ENCODE measurements at regions not wholly inside any gene's neighbourhood (a gene's known extent, or its start where the extent isn't known, plus 50 kb on each side); places are given as distances from the start of the nearest gene placed in this dataset.

DNA sequence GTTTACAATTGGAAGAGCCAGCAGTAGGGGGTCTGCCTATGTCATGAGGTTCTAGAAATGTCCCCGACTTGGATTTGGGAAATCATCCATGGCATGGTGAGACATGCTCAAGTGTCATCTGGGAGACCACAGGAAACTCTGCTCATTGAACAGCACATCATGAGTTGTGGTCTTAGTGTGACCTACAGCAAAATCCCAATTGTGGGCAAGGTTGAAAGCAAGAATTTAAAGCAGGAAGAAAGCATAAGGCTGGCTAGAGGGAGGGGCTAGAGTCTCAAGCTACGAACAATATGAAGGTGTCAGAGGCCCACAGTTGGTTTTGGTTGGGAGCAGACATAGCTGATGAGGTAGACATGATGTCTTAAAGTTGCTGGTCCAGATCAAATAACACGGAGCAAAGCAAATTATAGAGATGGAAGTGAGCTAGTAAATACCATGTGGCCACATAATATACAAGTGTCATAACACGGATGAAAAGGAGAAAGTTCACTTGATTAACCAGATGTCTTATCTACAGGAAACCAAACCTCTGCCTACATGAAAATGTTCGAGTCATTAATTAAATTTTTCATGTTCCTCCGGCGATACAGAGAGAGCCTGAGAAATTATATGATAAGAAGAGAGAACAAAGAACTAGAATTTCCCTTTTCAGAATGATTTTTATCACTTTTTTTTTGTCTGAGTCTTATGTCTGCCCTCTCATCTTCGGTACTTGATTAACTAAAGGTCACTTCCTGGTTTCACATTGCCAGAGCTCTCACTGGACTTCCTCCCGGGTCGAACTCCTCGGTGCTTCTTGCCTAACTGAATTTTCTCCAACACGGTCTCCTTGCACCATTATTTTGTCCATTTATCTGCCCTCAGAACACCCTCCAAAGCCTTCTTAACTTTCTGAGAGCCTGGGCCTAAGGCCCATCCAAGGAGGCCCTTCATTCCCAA lies 67.5 kb upstream of the DUSP10 start:
- no peaks in the 10 kb centered on the region for H3K79me2 ChIP-seq (ENCODE audit: control insufficient read depth, low read length)
- peak overlapping the region; percentile 14; the same call in 1 of the 2 replicates for H3K4me3 ChIP-seq (ENCODE audit: low read length)
- no peaks in the 10 kb centered on the region for H3K9me2 ChIP-seq (replicated peaks; ENCODE audit: control insufficient read depth, low read length)
- peaks cover 68% of the 10 kb centered on the region for H3K4me1 ChIP-seq (ENCODE audit: control insufficient read depth, low read length)
- H4K20me1 ChIP-seq (ENCODE audit: control insufficient read depth, insufficient read depth, low read depth, low read length), result no peaks in the 10 kb centered on the region
- H3K4me2 ChIP-seq (ENCODE audit: low read length), result peak overlapping the region; percentile 22
- no peaks in the 10 kb centered on the region for H3K9me3 ChIP-seq (ENCODE audit: control insufficient read depth, insufficient read depth, low read length)
- no peaks in the 10 kb centered on the region for H3K27me3 ChIP-seq (ENCODE audit: control insufficient read depth, low read length)
- H3K36me3 ChIP-seq (ENCODE audit: control insufficient read depth, low read length), result no peaks in the 10 kb centered on the region
- no peak overlapping the region for H3K27ac ChIP-seq (ENCODE audit: low read depth, low read length)
- H3F3A ChIP-seq (ENCODE audit: control insufficient read depth, insufficient read depth), result no peaks in the 10 kb centered on the region
- no peak for TF ChIP-seq EZH2phosphoT487 (IDR thresholded peaks at IDR 0.05; ENCODE audit: borderline replicate concordance, low read length)
- TF ChIP-seq, protein P1, sequence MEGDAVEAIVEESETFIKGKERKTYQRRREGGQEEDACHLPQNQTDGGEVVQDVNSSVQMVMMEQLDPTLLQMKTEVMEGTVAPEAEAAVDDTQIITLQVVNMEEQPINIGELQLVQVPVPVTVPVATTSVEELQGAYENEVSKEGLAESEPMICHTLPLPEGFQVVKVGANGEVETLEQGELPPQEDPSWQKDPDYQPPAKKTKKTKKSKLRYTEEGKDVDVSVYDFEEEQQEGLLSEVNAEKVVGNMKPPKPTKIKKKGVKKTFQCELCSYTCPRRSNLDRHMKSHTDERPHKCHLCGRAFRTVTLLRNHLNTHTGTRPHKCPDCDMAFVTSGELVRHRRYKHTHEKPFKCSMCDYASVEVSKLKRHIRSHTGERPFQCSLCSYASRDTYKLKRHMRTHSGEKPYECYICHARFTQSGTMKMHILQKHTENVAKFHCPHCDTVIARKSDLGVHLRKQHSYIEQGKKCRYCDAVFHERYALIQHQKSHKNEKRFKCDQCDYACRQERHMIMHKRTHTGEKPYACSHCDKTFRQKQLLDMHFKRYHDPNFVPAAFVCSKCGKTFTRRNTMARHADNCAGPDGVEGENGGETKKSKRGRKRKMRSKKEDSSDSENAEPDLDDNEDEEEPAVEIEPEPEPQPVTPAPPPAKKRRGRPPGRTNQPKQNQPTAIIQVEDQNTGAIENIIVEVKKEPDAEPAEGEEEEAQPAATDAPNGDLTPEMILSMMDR (IDR thresholded peaks at IDR 0.05; ENCODE audit: low read depth, low read length, poor library complexity, severe bottlenecking), result no peak

DNA sequence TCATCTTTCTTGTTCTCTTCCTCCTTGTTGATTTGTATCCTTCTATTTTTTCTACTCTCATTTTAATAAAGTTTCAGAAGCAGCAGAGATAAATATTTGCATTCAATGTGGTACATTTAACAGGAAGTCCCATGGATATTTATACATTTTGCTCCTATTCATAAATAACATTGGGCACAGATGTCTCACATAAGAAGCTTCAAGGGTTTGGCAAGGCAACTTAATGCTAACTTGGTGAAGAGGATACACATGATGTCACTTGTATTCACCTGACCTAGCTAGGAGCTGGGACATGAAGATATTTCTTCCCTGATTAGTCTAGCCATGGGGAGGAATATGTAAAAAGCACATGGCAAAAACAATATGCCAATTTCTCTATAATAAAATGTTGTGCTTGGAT lies 65.1 kb upstream of the DUSP10 start:
- H3K79me2 ChIP-seq (ENCODE audit: control insufficient read depth, low read length), result no peaks in the 10 kb centered on the region
- H3K4me3 ChIP-seq (ENCODE audit: low read length), result peak overlapping the region; percentile 59
- H4K20me1 ChIP-seq (ENCODE audit: control insufficient read depth, insufficient read depth, low read depth, low read length), result no peaks in the 10 kb centered on the region
- no peaks in the 10 kb centered on the region for H3K27me3 ChIP-seq (ENCODE audit: control insufficient read depth, low read length)
- no peaks in the 10 kb centered on the region for H3K36me3 ChIP-seq (ENCODE audit: control insufficient read depth, low read length)
- no peaks in the 10 kb centered on the region for H3F3A ChIP-seq (ENCODE audit: control insufficient read depth, insufficient read depth)
- H3K27ac ChIP-seq (ENCODE audit: low read depth, low read length), result peak overlapping the region; percentile 67
- no peaks in the 10 kb centered on the region for H3K9me3 ChIP-seq (ENCODE audit: control insufficient read depth, insufficient read depth, low read length)
- peak overlapping the region; percentile 79 for H3K4me2 ChIP-seq (ENCODE audit: low read length)
- no peak for TF ChIP-seq EZH2phosphoT487 (IDR thresholded peaks at IDR 0.05; ENCODE audit: borderline replicate concordance, low read length)
- TF ChIP-seq, protein P1 (IDR thresholded peaks at IDR 0.05; ENCODE audit: low read depth, low read length, poor library complexity, severe bottlenecking), result no peak
- H3K4me1 ChIP-seq (ENCODE audit: control insufficient read depth, low read length), result peaks cover 76% of the 10 kb centered on the region
- no peaks in the 10 kb centered on the region for H3K9me2 ChIP-seq (replicated peaks; ENCODE audit: control insufficient read depth, low read length)

DNA sequence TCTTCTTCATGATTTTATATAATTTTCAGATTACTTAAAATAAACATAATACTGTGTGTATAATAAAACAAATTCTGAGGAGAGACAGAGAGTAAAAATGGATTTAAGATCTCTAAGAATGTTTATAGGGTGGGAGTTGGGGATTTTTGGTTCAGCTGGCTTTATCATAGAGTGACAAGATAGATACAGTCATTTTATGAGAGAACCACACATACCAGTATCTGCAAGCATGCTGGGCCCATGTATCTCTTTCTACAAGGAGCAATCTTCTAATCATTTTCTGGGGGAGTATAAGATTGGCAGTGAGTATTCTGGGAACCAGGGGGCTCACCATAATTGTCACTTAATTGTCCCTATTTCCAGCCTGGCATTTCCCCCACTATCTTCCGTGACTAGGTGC lies 64.3 kb upstream of the DUSP10 start:
- TF ChIP-seq, protein P1 (IDR thresholded peaks at IDR 0.05; ENCODE audit: low read depth, low read length, poor library complexity, severe bottlenecking), result no peak
- no peak for TF ChIP-seq EZH2phosphoT487 (IDR thresholded peaks at IDR 0.05; ENCODE audit: borderline replicate concordance, low read length)
- peak overlapping the region; percentile 67 for H3K27ac ChIP-seq (ENCODE audit: low read depth, low read length)
- no peaks in the 10 kb centered on the region for H4K20me1 ChIP-seq (ENCODE audit: control insufficient read depth, insufficient read depth, low read depth, low read length)
- no peaks in the 10 kb centered on the region for H3K9me2 ChIP-seq (replicated peaks; ENCODE audit: control insufficient read depth, low read length)
- no peaks in the 10 kb centered on the region for H3K9me3 ChIP-seq (ENCODE audit: control insufficient read depth, insufficient read depth, low read length)
- peaks cover 74% of the 10 kb centered on the region for H3K4me1 ChIP-seq (ENCODE audit: control insufficient read depth, low read length)
- H3K36me3 ChIP-seq (ENCODE audit: control insufficient read depth, low read length), result no peaks in the 10 kb centered on the region
- peak overlapping the region; percentile 79 for H3K4me2 ChIP-seq (ENCODE audit: low read length)
- no peaks in the 10 kb centered on the region for H3K79me2 ChIP-seq (ENCODE audit: control insufficient read depth, low read length)
- no peaks in the 10 kb centered on the region for H3K27me3 ChIP-seq (ENCODE audit: control insufficient read depth, low read length)
- H3F3A ChIP-seq (ENCODE audit: control insufficient read depth, insufficient read depth), result no peaks in the 10 kb centered on the region
- peak overlapping the region; percentile 59 for H3K4me3 ChIP-seq (ENCODE audit: low read length)
